Trophoblast cell (in vitro differentiated cells and primary cell): ENCODE measurements at regions not wholly inside any gene's neighbourhood (a gene's known extent, or its start where the extent isn't known, plus 50 kb on each side); places are given as distances from the start of the nearest gene placed in this dataset.

Experiments used
- DNase-seq, 2 donors: peaks; one replicate each; pipeline ENCODE4 v3.0.0-alpha.2; 2016
- H2AFZ ChIP-seq: 2 replicates; pipeline ENCODE4 v1.6.1; 2013; ENCODE audit warnings: low read length, moderate library complexity, mild to moderate bottlenecking; ENCODE audit not compliant: insufficient read depth, poor library complexity
- H2AK5ac ChIP-seq: 2 replicates; pipeline ENCODE4 v1.6.1; 2013; ENCODE audit warnings: mild to moderate bottlenecking, low read length
- H2BK120ac ChIP-seq: 2 replicates; pipeline ENCODE4 v1.6.1; 2013; ENCODE audit warnings: low read length, mild to moderate bottlenecking, moderate library complexity; ENCODE audit not compliant: insufficient read depth, poor library complexity
- H2BK12ac ChIP-seq: 2 replicates; pipeline ENCODE4 v1.6.1; 2013; ENCODE audit warnings: mild to moderate bottlenecking, low read length, moderate library complexity
- H2BK5ac ChIP-seq: 2 replicates; pipeline ENCODE4 v1.6.1; 2013; ENCODE audit warnings: low read length, low read depth, moderate library complexity, mild to moderate bottlenecking; ENCODE audit not compliant: poor library complexity
- H3K14ac ChIP-seq: 2 replicates; pipeline ENCODE4 v1.6.1; 2013; ENCODE audit warnings: mild to moderate bottlenecking, low read length
- H3K18ac ChIP-seq: 2 replicates; pipeline ENCODE4 v1.6.1; 2013; ENCODE audit warnings: mild to moderate bottlenecking, low read length
- H3K23ac ChIP-seq: 2 replicates; pipeline ENCODE4 v1.6.1; 2013; ENCODE audit warnings: low read length
- H3K27ac ChIP-seq: 2 replicates; pipeline ENCODE4 v1.5.1; 2013; ENCODE audit warnings: low read depth, mild to moderate bottlenecking, inconsistent platforms, low read length, moderate library complexity
- H3K27me3 ChIP-seq: 2 replicates; pipeline ENCODE4 v1.6.1; 2013; ENCODE audit warnings: inconsistent platforms, mild to moderate bottlenecking, low read length, moderate library complexity; ENCODE audit not compliant: insufficient read depth
- H3K36me3 ChIP-seq, 2 experiments: 1 replicate in 1 of 2; 2 replicates in 1 of 2; pipeline ENCODE4 v1.6.1; 2013; ENCODE audit warnings: low read length in 2 of 2, mild to moderate bottlenecking in 2 of 2, moderate library complexity in 1 of 2; ENCODE audit not compliant: insufficient read depth in 2 of 2, control insufficient read depth in 1 of 2
- H3K4ac ChIP-seq: 2 replicates; pipeline ENCODE4 v1.6.1; 2013; ENCODE audit warnings: low read depth, mild to moderate bottlenecking, low read length, moderate library complexity
- H3K4me1 ChIP-seq, 2 experiments: 1 replicate in 1 of 2; 2 replicates in 1 of 2; pipeline ENCODE4 v1.6.1; 2013; ENCODE audit warnings: low read length in 2 of 2, mild to moderate bottlenecking in 2 of 2, moderate library complexity in 1 of 2; ENCODE audit not compliant: insufficient read depth in 2 of 2, control insufficient read depth in 1 of 2
- H3K4me2 ChIP-seq: 2 replicates; pipeline ENCODE4 v1.6.1; 2013; ENCODE audit warnings: inconsistent platforms, mild to moderate bottlenecking, low read length, moderate library complexity
- H3K4me3 ChIP-seq: 2 replicates; pipeline ENCODE4 v1.5.1; 2013; ENCODE audit warnings: mild to moderate bottlenecking, low read depth, low read length, inconsistent platforms
- H3K79me1 ChIP-seq: one replicate; pipeline ENCODE4 v1.6.1; 2013; ENCODE audit warnings: low read length
- H3K79me2 ChIP-seq: 2 replicates; pipeline ENCODE4 v1.6.1; 2013; ENCODE audit warnings: low read length, mild to moderate bottlenecking; ENCODE audit not compliant: control insufficient read depth, insufficient read depth, poor library complexity
- H3K9ac ChIP-seq: 2 replicates; pipeline ENCODE4 v1.6.1; 2013; ENCODE audit warnings: mild to moderate bottlenecking, low read length
- H3K9me3 ChIP-seq: 2 replicates; pipeline ENCODE4 v1.6.1; 2013; ENCODE audit warnings: low read depth, mild to moderate bottlenecking, control low read depth, inconsistent platforms, low read length; ENCODE audit not compliant: insufficient read depth
- H4K12ac ChIP-seq: 2 replicates; pipeline ENCODE4 v1.6.1; 2013; ENCODE audit warnings: low read depth, mild to moderate bottlenecking, low read length, moderate library complexity
- H4K8ac ChIP-seq: 2 replicates; pipeline ENCODE4 v1.6.1; 2013; ENCODE audit warnings: low read depth, mild to moderate bottlenecking, low read length, moderate library complexity
- H4K91ac ChIP-seq: one replicate; pipeline ENCODE4 v1.6.1; 2013; ENCODE audit warnings: low read depth, mild to moderate bottlenecking, low read length, moderate library complexity
- WGBS: extraction: QIAGEN DNeasy Blood & Tissue Kit; methylation state at CpG from one replicate; pipeline ENCODE4 v1.1.7; 2013; ENCODE audit warnings: missing lambda C conversion rate; ENCODE audit not compliant: insufficient read length, insufficient coverage; ENCODE audit errors: extremely low coverage; 5-methylcytosine and 5-hydroxymethylcytosine counted together

- no peaks in the 10 kb centered on the region for H3K79me2 ChIP-seq
- H3K4me2 ChIP-seq, result no peak overlapping the region
- no peaks in the 10 kb centered on the region for H3K36me3 ChIP-seq
- H2AK5ac ChIP-seq, result no peak overlapping the region
- no peak overlapping the region for H2BK120ac ChIP-seq
- H3K23ac ChIP-seq, result no peak overlapping the region
- no peaks in the 10 kb centered on the region for H3K79me1 ChIP-seq
- H4K12ac ChIP-seq, result no peak overlapping the region
- H3K18ac ChIP-seq, result no peak overlapping the region
- no peak for DNase-seq
- no peak overlapping the region for H3K27ac ChIP-seq
- H3K27me3 ChIP-seq, result no peaks in the 10 kb centered on the region
- no peak overlapping the region for H3K4ac ChIP-seq
- H4K8ac ChIP-seq, result no peak overlapping the region
- H2AFZ ChIP-seq, result no peak overlapping the region
- H2BK5ac ChIP-seq, result no peak overlapping the region
- no peak overlapping the region for H3K14ac ChIP-seq
- no peak overlapping the region for H4K91ac ChIP-seq
- no CpG with 5 or more reads among the region's 5 CpGs for WGBS
- no peak overlapping the region for H2BK12ac ChIP-seq
- no peaks in the 10 kb centered on the region for H3K4me1 ChIP-seq
- H3K4me3 ChIP-seq, result no peak overlapping the region
- no peak overlapping the region for H3K9ac ChIP-seq
- H3K9me3 ChIP-seq, result no peaks in the 10 kb centered on the region
Observed at GRCh38 chr18:66687635-66688034, 83.7 kb upstream of the CDH19 start.

DNA sequence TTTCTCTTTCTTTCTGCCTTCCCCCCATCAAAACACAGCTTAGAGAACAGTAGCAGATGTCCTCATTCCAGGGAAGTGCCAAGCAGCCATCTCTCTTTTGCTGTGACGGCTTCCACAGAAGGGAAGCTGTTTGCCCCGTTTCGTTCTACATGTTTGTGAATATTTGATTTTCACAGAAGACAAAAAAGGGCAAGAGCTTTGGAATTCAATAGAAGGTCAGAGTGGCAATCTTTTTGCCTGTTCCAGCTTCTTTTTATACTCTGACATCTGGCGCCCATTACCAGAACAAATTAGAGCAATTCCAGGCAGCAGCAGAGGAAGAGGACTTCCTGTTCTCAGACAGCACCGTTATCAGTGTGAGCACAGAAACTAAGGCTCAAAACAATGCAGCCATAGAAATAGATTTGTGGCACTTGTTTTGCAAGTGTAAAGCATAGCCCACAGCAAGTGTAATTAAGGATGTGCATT is 79.0 kb upstream of the CDH19 start:
- no peak overlapping the region for H3K4me3 ChIP-seq
- no peak overlapping the region for H3K27ac ChIP-seq
- H4K8ac ChIP-seq, result no peak overlapping the region
- H2BK12ac ChIP-seq, result no peak overlapping the region
- no peak overlapping the region for H3K14ac ChIP-seq
- H3K4ac ChIP-seq, result no peak overlapping the region
- no peak overlapping the region for H3K9ac ChIP-seq
- H2BK120ac ChIP-seq, result no peak overlapping the region
- H2BK5ac ChIP-seq, result no peak overlapping the region
- no peaks in the 10 kb centered on the region for H3K79me2 ChIP-seq
- H4K91ac ChIP-seq, result no peak overlapping the region
- H3K18ac ChIP-seq, result no peak overlapping the region
- H3K4me2 ChIP-seq, result no peak overlapping the region
- H4K12ac ChIP-seq, result no peak overlapping the region
- no peaks in the 10 kb centered on the region for H3K27me3 ChIP-seq
- H3K79me1 ChIP-seq, result no peaks in the 10 kb centered on the region
- no peaks in the 10 kb centered on the region for H3K4me1 ChIP-seq
- no peak for DNase-seq
- H3K36me3 ChIP-seq, result no peaks in the 10 kb centered on the region
- no peak overlapping the region for H3K23ac ChIP-seq
- no peaks in the 10 kb centered on the region for H3K9me3 ChIP-seq
- no CpG with 5 or more reads among the region's 5 CpGs for WGBS
- no peak overlapping the region for H2AK5ac ChIP-seq
- no peak overlapping the region for H2AFZ ChIP-seq

GRCh38 chr18:66676699-66677098 is 72.8 kb upstream of the CDH19 start:
- Histone ChIP-seq H3K27ac (no peak overlapping the region), H4K91ac (no peak overlapping the region), H3K9ac (no peak overlapping the region), H2BK120ac (no peak overlapping the region), H2BK5ac (no peak overlapping the region), H4K12ac (no peak overlapping the region), H3K4me3 (no peak overlapping the region), H3K9me3 (no peaks in the 10 kb centered on the region), H2AFZ (no peak overlapping the region), H3K27me3 (no peaks in the 10 kb centered on the region), H3K4me1 (no peaks in the 10 kb centered on the region), H3K18ac (no peak overlapping the region), H4K8ac (no peak overlapping the region), H3K79me1 (no peaks in the 10 kb centered on the region), H3K4me2 (no peak overlapping the region), H2BK12ac (no peak overlapping the region), H2AK5ac (no peak overlapping the region), H3K4ac (no peak overlapping the region), H3K23ac (no peak overlapping the region), H3K36me3 (no peaks in the 10 kb centered on the region), H3K14ac (no peak overlapping the region), H3K79me2 (no peaks in the 10 kb centered on the region)
- no CpG with 5 or more reads among the region's 4 CpGs for WGBS
- DNase-seq, result no peak

DNA sequence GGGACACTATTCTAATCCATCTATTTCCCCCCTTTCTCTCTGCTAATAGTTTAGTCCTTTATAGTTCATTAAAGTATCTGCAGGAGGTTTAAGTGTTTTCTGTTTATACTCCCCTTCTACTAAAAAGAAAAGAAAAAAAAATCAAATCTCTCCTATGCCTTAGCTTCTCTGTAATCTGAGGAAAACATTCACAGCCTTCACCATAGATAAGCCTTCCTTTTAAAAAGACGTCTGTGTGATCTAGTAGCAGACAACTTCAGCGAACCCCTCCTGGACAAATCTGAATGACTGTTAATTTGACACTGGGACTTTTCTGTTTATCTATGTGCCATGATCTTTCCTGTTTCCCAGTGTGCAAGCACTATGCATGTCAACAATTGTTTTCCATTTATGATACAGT is 70.4 kb upstream of the CDH19 start:
- no peak overlapping the region for H3K9ac ChIP-seq
- H3K79me2 ChIP-seq, result no peaks in the 10 kb centered on the region
- H2BK12ac ChIP-seq, result no peak overlapping the region
- H4K12ac ChIP-seq, result no peak overlapping the region
- H3K27ac ChIP-seq, result no peak overlapping the region
- H3K14ac ChIP-seq, result no peak overlapping the region
- no peak overlapping the region for H3K4me3 ChIP-seq
- no peak overlapping the region for H2AK5ac ChIP-seq
- no peak overlapping the region for H4K91ac ChIP-seq
- no peak overlapping the region for H3K4ac ChIP-seq
- no peaks in the 10 kb centered on the region for H3K79me1 ChIP-seq
- H3K27me3 ChIP-seq, result no peaks in the 10 kb centered on the region
- no peaks in the 10 kb centered on the region for H3K4me1 ChIP-seq
- no peak overlapping the region for H2BK5ac ChIP-seq
- no CpG with 5 or more reads among the region's 2 CpGs for WGBS
- no peak overlapping the region for H2AFZ ChIP-seq
- no peak overlapping the region for H3K18ac ChIP-seq
- no peak overlapping the region for H4K8ac ChIP-seq
- H3K9me3 ChIP-seq, result no peaks in the 10 kb centered on the region
- H3K36me3 ChIP-seq, result no peaks in the 10 kb centered on the region
- H3K4me2 ChIP-seq, result no peak overlapping the region
- no peak overlapping the region for H3K23ac ChIP-seq
- H2BK120ac ChIP-seq, result no peak overlapping the region
- DNase-seq, result no peak
